Activated CD4-positive, alpha-beta T cell treated with anti-CD3 and anti-CD28 coated beads, Interleukin-2, amount 10 ng/mL, durations not matched to agents 7 days and 5 days (primary cell): ENCODE measurements at regions not wholly inside any gene's neighbourhood (a gene's known extent, or its start where the extent isn't known, plus 50 kb on each side); places are given as distances from the start of the nearest gene placed in this dataset.
"Not testable (repeated sequence)": the region's sequence is repeated elsewhere in the genome, so short reads cannot be mapped to it uniquely, and the experiment has no call there.

Experiments used
- CTCF ChIA-PET: fragments of 350-600 bp; sonication (Branson Sonifier 250); formaldehyde crosslinking; loops from one replicate; lab custom pipeline; 2021; ENCODE audit warnings: antibody characterized with exemption; lab: Charles Lee
- POLR2A ChIA-PET: fragments of 350-600 bp; sonication (Branson Sonifier 250); formaldehyde crosslinking; loops from one replicate; lab custom pipeline; 2021; ENCODE audit warnings: antibody characterized with exemption; lab: Charles Lee
- DNase-seq: peaks from one replicate; pipeline ENCODE4 v3.0.0-alpha.2; 2020
- H3K27ac Mint-ChIP-seq: one replicate; pipeline ENCODE4 v1.8.0; 2021; ENCODE audit warnings: mild to moderate bottlenecking, moderate library complexity, mixed read lengths
- H3K27me3 Mint-ChIP-seq: one replicate; pipeline ENCODE4 v1.8.0; 2021; ENCODE audit warnings: mixed read lengths
- H3K36me3 Mint-ChIP-seq: one replicate; pipeline ENCODE4 v1.8.0; 2021; ENCODE audit warnings: low read depth, mixed read lengths
- H3K4me1 Mint-ChIP-seq: one replicate; pipeline ENCODE4 v1.8.0; 2021; ENCODE audit warnings: mixed read lengths
- H3K4me3 Mint-ChIP-seq: one replicate; pipeline ENCODE4 v1.8.0; 2021; ENCODE audit warnings: mild to moderate bottlenecking, moderate library complexity, mixed read lengths
- H3K9me3 Mint-ChIP-seq: one replicate; pipeline ENCODE4 v1.8.0; 2021; ENCODE audit warnings: mixed read lengths

GRCh38 chr11:91272089-91272488, 952.5 kb upstream of the FAT3 start:
- Mint-ChIP-seq H3K36me3 (no peaks in the 10 kb centered on the region), H3K27me3 (no peaks in the 10 kb centered on the region), H3K27ac (no peak overlapping the region), H3K9me3 (no peaks in the 10 kb centered on the region), H3K4me1 (no peaks in the 10 kb centered on the region), H3K4me3 (no peak overlapping the region)
- DNase-seq: no peak
- CTCF ChIA-PET: no interaction called here
- POLR2A ChIA-PET: no interaction called here

GRCh38 chr11:91268512-91269295, 955.9 kb upstream of the FAT3 start:
- H3K4me3 Mint-ChIP-seq, DNase-seq, CTCF ChIA-PET, H3K27me3 Mint-ChIP-seq, H3K27ac Mint-ChIP-seq, H3K36me3 Mint-ChIP-seq, POLR2A ChIA-PET, H3K9me3 Mint-ChIP-seq, H3K4me1 Mint-ChIP-seq: not testable (repeated sequence)

- POLR2A ChIA-PET: no interaction called here
- no peaks in the 10 kb centered on the region for H3K27me3 Mint-ChIP-seq
- H3K36me3 Mint-ChIP-seq: no peaks in the 10 kb centered on the region
- CTCF ChIA-PET: no interaction called here
- no peaks in the 10 kb centered on the region for H3K4me1 Mint-ChIP-seq
- no peak overlapping the region for H3K4me3 Mint-ChIP-seq
- no peaks in the 10 kb centered on the region for H3K9me3 Mint-ChIP-seq
- H3K27ac Mint-ChIP-seq: no peak overlapping the region
- no peak for DNase-seq
Measured at GRCh38 chr11:91265946-91266345, 958.7 kb upstream of the FAT3 start.

- Mint-ChIP-seq H3K27me3 (no peaks in the 10 kb centered on the region), H3K27ac (no peak overlapping the region), H3K9me3 (no peaks in the 10 kb centered on the region), H3K36me3 (no peaks in the 10 kb centered on the region), H3K4me3 (no peak overlapping the region), H3K4me1 (no peaks in the 10 kb centered on the region)
- ChIA-PET CTCF (no interaction called here), POLR2A (no interaction called here)
- DNase-seq: no peak
Measured at GRCh38 chr11:91264481-91264880, 960.1 kb upstream of the FAT3 start.

GRCh38 chr11:91263496-91264365, 960.9 kb upstream of the FAT3 start:
- ChIA-PET CTCF (no interaction called here), POLR2A (no interaction called here)
- Mint-ChIP-seq H3K9me3 (no peaks in the 10 kb centered on the region), H3K27me3 (no peaks in the 10 kb centered on the region), H3K36me3 (no peaks in the 10 kb centered on the region), H3K27ac (no peak overlapping the region), H3K4me1 (no peaks in the 10 kb centered on the region), H3K4me3 (no peak overlapping the region)
- DNase-seq: no peak

- Mint-ChIP-seq H3K4me1 (no peaks in the 10 kb centered on the region), H3K27me3 (no peaks in the 10 kb centered on the region), H3K4me3 (no peak overlapping the region), H3K27ac (no peak overlapping the region), H3K9me3 (no peaks in the 10 kb centered on the region), H3K36me3 (no peaks in the 10 kb centered on the region)
- CTCF ChIA-PET: no interaction called here
- no peak for DNase-seq
- POLR2A ChIA-PET: no interaction called here
Measured at GRCh38 chr11:91261513-91261912, 963.1 kb upstream of the FAT3 start.

- H3K4me3 Mint-ChIP-seq: no peak overlapping the region
Measured at GRCh38 chr11:91258876-91259275, 965.7 kb upstream of the FAT3 start.

GRCh38 chr11:91257667-91258066, 967.0 kb upstream of the FAT3 start:
- Mint-ChIP-seq H3K27me3 (no peaks in the 10 kb centered on the region), H3K36me3 (no peaks in the 10 kb centered on the region), H3K4me1 (no peaks in the 10 kb centered on the region), H3K27ac (no peak overlapping the region), H3K9me3 (no peaks in the 10 kb centered on the region), H3K4me3 (no peak overlapping the region)
- CTCF ChIA-PET: no interaction called here
- POLR2A ChIA-PET: no interaction called here
- DNase-seq: no peak

More at GRCh38 chr11:91258876-91259275, 965.7 kb upstream of the FAT3 start:
- POLR2A ChIA-PET: no interaction called here
- H3K27me3 Mint-ChIP-seq: no peaks in the 10 kb centered on the region
- no peak overlapping the region for H3K27ac Mint-ChIP-seq
- no peaks in the 10 kb centered on the region for H3K36me3 Mint-ChIP-seq
- no peaks in the 10 kb centered on the region for H3K9me3 Mint-ChIP-seq
- H3K4me1 Mint-ChIP-seq: no peaks in the 10 kb centered on the region
- CTCF ChIA-PET: no interaction called here
- DNase-seq: no peak

- H3K27ac Mint-ChIP-seq: no peak overlapping the region
- no peaks in the 10 kb centered on the region for H3K4me1 Mint-ChIP-seq
- peak; percentile 14 for DNase-seq
- CTCF ChIA-PET: no interaction called here
- no peaks in the 10 kb centered on the region for H3K9me3 Mint-ChIP-seq
- POLR2A ChIA-PET: no interaction called here
- H3K4me3 Mint-ChIP-seq: no peak overlapping the region
- H3K27me3 Mint-ChIP-seq: no peaks in the 10 kb centered on the region
- no peaks in the 10 kb centered on the region for H3K36me3 Mint-ChIP-seq
Measured at GRCh38 chr11:91248199-91248807, 976.3 kb upstream of the FAT3 start.

- ChIA-PET POLR2A (no interaction called here), CTCF (no interaction called here)
- no peaks in the 10 kb centered on the region for H3K4me1 Mint-ChIP-seq
- H3K4me3 Mint-ChIP-seq: no peak overlapping the region
- DNase-seq: no peak
- no peaks in the 10 kb centered on the region for H3K9me3 Mint-ChIP-seq
- no peaks in the 10 kb centered on the region for H3K27me3 Mint-ChIP-seq
- no peak overlapping the region for H3K27ac Mint-ChIP-seq
- H3K36me3 Mint-ChIP-seq: no peaks in the 10 kb centered on the region
Measured at GRCh38 chr11:91247009-91247735, 977.4 kb upstream of the FAT3 start.

- POLR2A ChIA-PET: no interaction called here
- H3K9me3 Mint-ChIP-seq: no peaks in the 10 kb centered on the region
- CTCF ChIA-PET: no interaction called here
- no peak overlapping the region for H3K27ac Mint-ChIP-seq
- no peaks in the 10 kb centered on the region for H3K4me1 Mint-ChIP-seq
- no peak for DNase-seq
- H3K36me3 Mint-ChIP-seq: no peaks in the 10 kb centered on the region
- H3K4me3 Mint-ChIP-seq: no peak overlapping the region
- H3K27me3 Mint-ChIP-seq: no peaks in the 10 kb centered on the region
Measured at GRCh38 chr11:91244912-91245311, 979.7 kb upstream of the FAT3 start.

- ChIA-PET POLR2A (no interaction called here), CTCF (no interaction called here)
- no peaks in the 10 kb centered on the region for H3K36me3 Mint-ChIP-seq
- H3K27ac Mint-ChIP-seq: no peak overlapping the region
- H3K4me1 Mint-ChIP-seq: no peaks in the 10 kb centered on the region
- no peaks in the 10 kb centered on the region for H3K27me3 Mint-ChIP-seq
- H3K4me3 Mint-ChIP-seq: no peak overlapping the region
- no peak for DNase-seq
- no peaks in the 10 kb centered on the region for H3K9me3 Mint-ChIP-seq
Measured at GRCh38 chr11:91243630-91244029, 981.0 kb upstream of the FAT3 start.

- Mint-ChIP-seq H3K27me3 (no peaks in the 10 kb centered on the region), H3K36me3 (no peaks in the 10 kb centered on the region), H3K27ac (no peak overlapping the region), H3K4me3 (no peak overlapping the region), H3K4me1 (no peaks in the 10 kb centered on the region), H3K9me3 (no peaks in the 10 kb centered on the region)
- no peak for DNase-seq
- ChIA-PET POLR2A (no interaction called here), CTCF (no interaction called here)
Measured at GRCh38 chr11:91243051-91243450, 981.6 kb upstream of the FAT3 start.
